ENCODE measurements at regions not wholly inside any gene's neighbourhood (a gene's known extent, or its start where the extent isn't known, plus 50 kb on each side); places are given as distances from the start of the nearest gene placed in this dataset.
"Not testable (repeated sequence)": the region's sequence is repeated elsewhere in the genome, so short reads cannot be mapped to it uniquely, and the experiment has no call there.

DNA sequence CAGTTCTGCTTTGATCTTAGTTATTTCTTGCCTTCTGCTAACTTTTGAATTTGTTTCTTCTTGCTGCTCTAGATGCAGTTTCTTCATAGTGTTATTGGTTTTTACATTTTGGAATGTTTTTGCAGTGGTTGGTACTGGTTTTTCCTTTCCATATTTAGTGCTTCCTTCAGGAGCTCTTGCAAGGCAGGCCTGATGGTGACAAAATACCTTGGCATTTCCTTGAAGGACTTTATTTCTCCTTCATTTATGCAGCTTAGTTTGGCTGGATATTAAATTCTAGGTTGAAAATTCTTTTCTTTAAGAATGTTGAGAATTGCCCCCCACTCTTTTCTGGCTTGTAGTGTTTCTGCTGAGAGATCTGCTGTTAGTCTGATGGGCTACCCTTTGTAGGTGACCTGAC is 1654.7 kb upstream of the SEL1L start:
- TF ChIP-seq POLR2A, POLR2AphosphoS5, EP300 (IDR thresholded peaks at IDR 0.05): not testable (repeated sequence)
- TF ChIP-seq, protein P1, sequence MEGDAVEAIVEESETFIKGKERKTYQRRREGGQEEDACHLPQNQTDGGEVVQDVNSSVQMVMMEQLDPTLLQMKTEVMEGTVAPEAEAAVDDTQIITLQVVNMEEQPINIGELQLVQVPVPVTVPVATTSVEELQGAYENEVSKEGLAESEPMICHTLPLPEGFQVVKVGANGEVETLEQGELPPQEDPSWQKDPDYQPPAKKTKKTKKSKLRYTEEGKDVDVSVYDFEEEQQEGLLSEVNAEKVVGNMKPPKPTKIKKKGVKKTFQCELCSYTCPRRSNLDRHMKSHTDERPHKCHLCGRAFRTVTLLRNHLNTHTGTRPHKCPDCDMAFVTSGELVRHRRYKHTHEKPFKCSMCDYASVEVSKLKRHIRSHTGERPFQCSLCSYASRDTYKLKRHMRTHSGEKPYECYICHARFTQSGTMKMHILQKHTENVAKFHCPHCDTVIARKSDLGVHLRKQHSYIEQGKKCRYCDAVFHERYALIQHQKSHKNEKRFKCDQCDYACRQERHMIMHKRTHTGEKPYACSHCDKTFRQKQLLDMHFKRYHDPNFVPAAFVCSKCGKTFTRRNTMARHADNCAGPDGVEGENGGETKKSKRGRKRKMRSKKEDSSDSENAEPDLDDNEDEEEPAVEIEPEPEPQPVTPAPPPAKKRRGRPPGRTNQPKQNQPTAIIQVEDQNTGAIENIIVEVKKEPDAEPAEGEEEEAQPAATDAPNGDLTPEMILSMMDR (IDR thresholded peaks at IDR 0.05): not testable (repeated sequence)

Data from sigmoid colon (tissue), 4 donors.